ENCODE measurements at regions not wholly inside any gene's neighbourhood (a gene's known extent, or its start where the extent isn't known, plus 50 kb on each side); places are given as distances from the start of the nearest gene placed in this dataset.

GRCh38 chr15:29622637-29623036 is 199.6 kb downstream of the TJP1 start:
- H3K4me3 ChIP-seq (ENCODE audit: low read depth, low read length), result no peak overlapping the region
- no peak for TF ChIP-seq CTCF (IDR thresholded peaks at IDR 0.05; ENCODE audit: low read depth, low read length, missing control alignments)
- no peak for DNase-seq (ENCODE audit: low read depth)

GRCh38 chr15:29621616-29622015 is 200.7 kb downstream of the TJP1 start:
- H3K4me3 ChIP-seq (ENCODE audit: low read depth, low read length), result no peak overlapping the region
- TF ChIP-seq CTCF (IDR thresholded peaks at IDR 0.05; ENCODE audit: low read depth, low read length, missing control alignments), result no peak
- DNase-seq (ENCODE audit: low read depth), result no peak

GRCh38 chr15:29618586-29618985 is 203.7 kb downstream of the TJP1 start:
- DNase-seq (ENCODE audit: low read depth), result no peak
- no peak for TF ChIP-seq CTCF (IDR thresholded peaks at IDR 0.05; ENCODE audit: low read depth, low read length, missing control alignments)
- H3K4me3 ChIP-seq (ENCODE audit: low read depth, low read length), result no peak overlapping the region

- H3K4me3 ChIP-seq (ENCODE audit: low read depth, low read length), result no peak overlapping the region
- TF ChIP-seq CTCF (IDR thresholded peaks at IDR 0.05; ENCODE audit: low read depth, low read length, missing control alignments), result no peak
- no peak for DNase-seq (ENCODE audit: low read depth)
Measured at GRCh38 chr15:29616512-29616911, 205.8 kb downstream of the TJP1 start.

GRCh38 chr15:29615791-29616190 is 206.5 kb downstream of the TJP1 start:
- H3K4me3 ChIP-seq (ENCODE audit: low read depth, low read length), result no peak overlapping the region
- no peak for DNase-seq (ENCODE audit: low read depth)
- no peak for TF ChIP-seq CTCF (IDR thresholded peaks at IDR 0.05; ENCODE audit: low read depth, low read length, missing control alignments)

- DNase-seq (ENCODE audit: low read depth), result no peak
- peak; percentile 26 for TF ChIP-seq CTCF (IDR thresholded peaks at IDR 0.05; ENCODE audit: low read depth, low read length, missing control alignments)
- no peak overlapping the region for H3K4me3 ChIP-seq (ENCODE audit: low read depth, low read length)
Measured at GRCh38 chr15:29613951-29614382, 208.3 kb downstream of the TJP1 start.

GRCh38 chr15:29612701-29613100 is 209.6 kb downstream of the TJP1 start:
- DNase-seq (ENCODE audit: low read depth), result no peak
- no peak for TF ChIP-seq CTCF (IDR thresholded peaks at IDR 0.05; ENCODE audit: low read depth, low read length, missing control alignments)
- no peak overlapping the region for H3K4me3 ChIP-seq (ENCODE audit: low read depth, low read length)
